ENCODE measurements at regions not wholly inside any gene's neighbourhood (a gene's known extent, or its start where the extent isn't known, plus 50 kb on each side); places are given as distances from the start of the nearest gene placed in this dataset.
"Not testable (repeated sequence)": the region's sequence is repeated elsewhere in the genome, so short reads cannot be mapped to it uniquely, and the experiment has no call there.

- DNase-seq = no peak
These were observed 626.5 kb upstream of the AUTS2 start for GRCh38 chr7:68971634-68972340.

GRCh38 chr7:68977385-68978055 is 620.8 kb upstream of the AUTS2 start:
- no peak for DNase-seq

DNA sequence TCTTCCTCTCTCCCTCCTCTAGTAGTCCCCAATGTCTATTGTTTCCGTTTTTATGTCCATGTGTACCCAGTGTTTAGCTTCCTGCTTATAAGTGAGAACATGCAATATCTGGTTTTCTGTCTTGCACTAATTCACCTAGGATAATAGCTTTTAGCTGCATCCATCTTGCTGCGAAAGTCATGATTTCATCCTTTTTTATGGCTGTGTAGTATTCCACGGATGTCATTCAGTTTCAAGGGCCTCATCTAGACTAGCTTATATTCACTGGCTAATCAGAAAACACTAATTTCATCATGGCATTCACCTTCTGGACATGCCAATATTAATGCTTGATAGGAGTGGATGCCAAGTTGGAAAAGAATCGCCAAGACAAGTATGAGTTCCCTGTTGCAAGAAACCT is 619.6 kb upstream of the AUTS2 start:
- no peak for DNase-seq

DNA sequence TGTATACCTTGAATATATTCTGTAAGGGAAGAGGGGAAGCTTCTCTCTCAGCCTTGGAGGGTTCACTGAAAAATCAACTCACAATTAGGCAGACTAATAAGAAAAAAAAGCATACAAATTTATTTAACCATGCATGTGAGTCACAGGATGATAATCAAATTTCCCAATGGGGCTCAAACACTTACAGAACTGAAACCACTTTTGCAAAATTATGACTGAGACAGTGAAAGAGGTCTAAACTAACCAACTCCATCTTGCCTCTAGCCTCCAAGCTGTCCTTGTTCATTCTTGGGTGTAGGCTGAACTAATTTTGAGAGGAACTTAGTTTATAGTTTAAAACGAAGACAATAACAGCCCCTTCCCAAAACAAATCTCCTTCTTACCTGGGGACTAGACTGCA is 618.3 kb upstream of the AUTS2 start:
- DNase-seq = no peak

- not testable (repeated sequence) for DNase-seq
These were observed 617.8 kb upstream of the AUTS2 start for GRCh38 chr7:68980432-68980831.

- DNase-seq = no peak
These were observed 614.0 kb upstream of the AUTS2 start for GRCh38 chr7:68984306-68984705.

GRCh38 chr7:68994841-68995240 is 603.4 kb upstream of the AUTS2 start:
- no peak for DNase-seq

DNA sequence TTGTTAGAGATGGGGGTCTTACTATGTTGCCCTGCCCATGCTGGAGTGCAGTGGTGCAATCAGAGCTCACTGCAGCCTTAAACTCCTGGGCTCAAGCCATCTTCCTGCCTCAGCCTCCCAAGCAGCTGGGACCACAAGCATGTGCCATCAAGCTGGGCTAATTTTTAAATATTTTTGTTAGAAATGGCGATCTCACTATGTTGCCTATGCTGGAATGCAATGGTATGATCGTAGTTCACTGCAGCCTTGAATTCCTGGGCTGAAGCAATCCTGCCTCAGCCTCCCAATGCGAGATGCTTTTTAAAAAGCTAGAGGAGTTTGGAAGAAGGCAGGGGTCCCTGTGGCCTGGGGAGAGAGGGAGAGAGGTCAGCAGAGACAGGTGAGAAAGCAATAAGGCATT is 600.1 kb upstream of the AUTS2 start:
- no peak for DNase-seq

GRCh38 chr7:69002416-69002815 is 595.9 kb upstream of the AUTS2 start:
- no peak for DNase-seq

DNA sequence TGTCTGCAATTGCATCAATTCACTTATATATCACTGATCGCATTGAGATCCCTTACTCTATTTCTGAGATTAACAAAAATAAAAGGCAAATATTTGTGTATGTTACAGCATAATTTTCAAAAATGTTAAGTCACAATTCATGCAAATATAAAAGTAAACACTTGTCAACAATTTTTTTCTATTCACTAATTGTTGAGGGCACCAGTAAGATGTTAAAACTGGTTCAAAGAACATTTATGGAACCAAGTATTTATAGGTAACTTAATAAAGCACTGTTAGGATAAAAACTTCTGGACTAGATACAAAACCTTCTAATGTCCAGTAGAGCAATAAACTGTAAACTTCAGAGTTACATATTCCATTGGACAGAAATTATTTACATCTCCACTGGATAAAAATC is 586.1 kb upstream of the AUTS2 start:
- DNase-seq = no peak

DNA sequence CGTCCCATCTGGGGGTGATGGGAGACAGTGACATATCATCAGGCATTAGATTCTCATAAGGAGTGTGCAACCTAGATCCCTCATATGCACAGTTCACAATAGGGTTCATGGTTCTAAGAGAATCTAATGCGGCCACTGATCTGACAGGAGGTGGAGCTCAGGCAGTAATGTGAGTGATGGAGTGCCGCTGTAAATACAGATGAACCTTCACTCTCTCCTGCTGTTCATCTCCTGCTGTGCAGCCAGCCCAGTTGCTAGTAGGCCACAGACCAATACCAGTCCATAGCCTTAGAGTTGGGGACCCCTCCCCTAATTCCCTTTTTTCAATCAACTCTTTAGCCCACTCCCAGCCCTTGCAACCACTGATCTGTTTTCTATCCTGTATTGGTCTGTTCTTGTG is 581.1 kb upstream of the AUTS2 start:
- no peak for DNase-seq

DNA sequence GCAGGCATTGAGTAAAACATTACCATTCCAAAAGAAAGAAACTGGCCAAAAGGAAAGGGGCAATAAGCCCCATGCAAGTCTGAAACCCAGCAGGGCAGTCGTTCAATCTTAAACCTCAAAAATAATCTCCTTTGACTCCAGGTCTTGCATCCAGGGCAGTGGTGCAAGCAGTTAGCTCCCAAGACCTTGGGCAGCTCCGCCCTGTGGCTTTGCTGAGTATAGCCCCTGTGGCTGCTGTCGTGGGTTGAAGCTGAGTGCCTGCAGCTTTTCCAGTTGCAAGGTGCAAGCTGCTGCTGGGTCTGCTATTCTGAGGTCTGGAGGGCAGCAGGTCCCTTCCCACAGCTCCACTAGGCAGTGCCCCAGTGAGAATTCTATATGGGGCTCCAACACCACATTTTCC is 580.1 kb upstream of the AUTS2 start:
- no peak for DNase-seq

GRCh38 chr7:69019437-69019836 is 578.8 kb upstream of the AUTS2 start:
- DNase-seq = no peak

- DNase-seq = no peak
These were observed 577.7 kb upstream of the AUTS2 start for GRCh38 chr7:69020536-69020935.

DNA sequence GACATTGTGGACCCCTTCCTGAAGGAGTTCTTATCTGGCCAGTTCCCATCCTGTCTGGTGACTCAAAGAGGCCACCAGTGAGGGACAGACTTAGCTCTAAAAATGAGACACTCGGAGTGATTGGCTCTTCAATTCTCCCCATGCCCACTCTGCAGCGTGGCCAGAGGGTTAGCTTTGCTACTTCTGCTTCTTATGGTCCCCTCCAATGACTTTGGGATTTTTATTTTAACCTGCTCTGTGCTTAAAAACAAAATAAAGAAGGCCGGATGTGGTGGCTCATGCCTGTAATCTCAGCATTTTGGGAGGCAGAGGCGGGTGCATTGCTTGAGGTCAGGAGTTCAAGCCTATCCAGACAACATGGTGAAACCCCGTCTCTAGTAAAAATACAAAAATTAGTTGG is 573.0 kb upstream of the AUTS2 start:
- DNase-seq = no peak

DNA sequence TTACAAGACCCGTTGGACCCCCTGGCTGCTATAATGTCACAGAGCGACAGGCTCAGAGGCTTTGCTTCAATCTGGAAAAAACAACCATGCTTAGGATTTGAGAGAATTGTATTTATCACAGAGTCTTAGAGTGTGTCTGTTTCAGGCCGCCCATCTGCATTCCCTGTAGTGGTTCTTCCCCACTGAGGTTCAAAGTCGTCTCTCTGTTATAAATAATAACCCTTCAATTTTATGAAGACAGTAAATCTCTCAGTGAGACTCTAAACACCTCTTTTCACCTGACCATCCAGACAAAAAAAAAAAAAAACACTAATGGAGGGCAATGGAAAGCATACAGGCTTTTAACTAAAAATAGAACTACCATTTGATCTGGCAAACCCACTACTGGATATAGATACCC is 565.4 kb upstream of the AUTS2 start:
- DNase-seq = no peak

GRCh38 chr7:69035826-69036225 is 562.4 kb upstream of the AUTS2 start:
- DNase-seq = no peak

DNA sequence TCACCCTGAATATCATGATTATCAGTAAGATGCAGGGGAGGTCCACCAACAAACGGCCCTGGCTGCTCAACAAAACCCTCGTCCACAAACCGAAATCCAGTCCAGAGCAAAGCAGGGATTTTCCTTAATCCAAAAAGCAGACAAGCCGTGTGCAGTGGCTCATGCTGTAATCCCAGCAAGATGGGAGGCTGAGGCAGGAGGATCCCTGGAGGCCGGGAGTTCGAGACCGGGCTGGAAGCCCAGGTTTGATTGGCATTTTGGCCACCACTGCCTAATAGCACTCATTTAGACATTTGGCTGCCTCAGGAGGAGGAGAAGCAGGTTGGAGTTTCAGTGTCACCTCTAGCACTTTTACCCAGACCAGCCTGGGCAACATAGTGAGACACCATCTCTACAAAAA is 562.0 kb upstream of the AUTS2 start:
- DNase-seq = no peak

GRCh38 chr7:69038915-69039314 is 559.4 kb upstream of the AUTS2 start:
- DNase-seq = no peak

DNA sequence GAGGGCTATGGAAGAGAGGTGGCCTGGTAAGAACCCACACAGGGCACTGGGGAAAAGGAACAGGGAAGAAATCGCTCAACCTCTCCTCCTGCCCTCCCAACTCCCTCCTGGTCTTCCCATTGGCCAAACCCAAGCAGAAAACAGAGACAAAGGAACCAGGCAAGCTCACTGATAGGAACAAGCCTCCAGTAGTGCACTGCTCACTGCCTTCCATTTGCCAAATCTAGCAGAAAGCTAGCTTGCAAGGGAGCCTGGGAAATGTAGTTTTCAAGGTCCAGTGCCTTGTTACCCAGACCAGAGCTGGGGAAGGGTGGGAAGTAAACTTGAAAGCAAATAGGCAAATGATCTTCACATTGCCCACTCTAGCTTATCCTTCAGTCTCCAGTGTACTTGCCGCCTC is 556.1 kb upstream of the AUTS2 start:
- DNase-seq = no peak

GRCh38 chr7:69047151-69047754 is 551.0 kb upstream of the AUTS2 start:
- no peak for DNase-seq

- no peak for DNase-seq
These were observed 548.9 kb upstream of the AUTS2 start for GRCh38 chr7:69049326-69049725.

DNA sequence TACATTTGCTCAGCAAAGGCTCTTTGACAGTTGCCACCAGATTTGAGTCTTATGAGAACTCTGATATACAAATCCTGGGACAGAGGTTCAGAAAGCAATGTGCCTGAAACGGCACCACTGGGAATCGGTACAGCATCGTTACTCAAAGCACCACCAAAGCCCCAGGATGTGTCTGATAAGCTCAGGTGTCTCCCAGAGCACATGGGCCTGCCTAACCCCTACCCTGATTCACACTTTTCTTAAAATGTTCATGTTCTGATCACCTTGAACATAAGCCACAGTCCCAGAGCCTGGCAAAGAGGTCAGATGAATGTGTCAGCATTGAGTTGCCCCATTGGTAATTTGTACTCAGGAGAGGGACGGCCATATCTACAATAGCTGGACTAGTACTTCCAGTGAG is 545.8 kb upstream of the AUTS2 start:
- no peak for DNase-seq

- no peak for DNase-seq
These were observed 537.8 kb upstream of the AUTS2 start for GRCh38 chr7:69060516-69060915.

Measured in NCI-H510A treated with DMSO at 0.1 percent for 48 hours (cell line).